Stimulated activated CD4-positive, alpha-beta T cell treated with anti-CD3 and anti-CD28 coated beads, Interleukin-1b, Interleukin-23, amount 100 ng/mL, for 1 hour (primary cell): ENCODE measurements at regions not wholly inside any gene's neighbourhood (a gene's known extent, or its start where the extent isn't known, plus 50 kb on each side); places are given as distances from the start of the nearest gene placed in this dataset.

Experiments
- DNase-seq, 2 donors: peaks; one replicate each; pipeline ENCODE4 v3.0.0-alpha.2; 2020; ENCODE audit warnings: low read depth in 2 of 2

GRCh38 chr13:30107521-30108136 is 199.7 kb downstream of the KATNAL1 start:
- no peak for DNase-seq

- no peak for DNase-seq
Observed at GRCh38 chr13:30107121-30107520, 200.2 kb downstream of the KATNAL1 start.

GRCh38 chr13:30105381-30105780 is 202.0 kb downstream of the KATNAL1 start:
- no peak for DNase-seq

GRCh38 chr13:30103161-30103840 is 204.1 kb downstream of the KATNAL1 start:
- DNase-seq, result no peak

GRCh38 chr13:30100226-30100625 is 207.1 kb downstream of the KATNAL1 start:
- DNase-seq, result no peak

- DNase-seq, result no peak
Observed at GRCh38 chr13:30097701-30098100, 209.7 kb downstream of the KATNAL1 start.

- no peak for DNase-seq
Observed at GRCh38 chr13:30097089-30097488, 210.3 kb downstream of the KATNAL1 start.

GRCh38 chr13:30094015-30094414 is 213.3 kb downstream of the KATNAL1 start:
- DNase-seq, result no peak

- no peak for DNase-seq
Observed at GRCh38 chr13:30093236-30093635, 214.1 kb downstream of the KATNAL1 start.

GRCh38 chr13:30091691-30092090 is 215.7 kb downstream of the KATNAL1 start:
- no peak for DNase-seq

- DNase-seq, result no peak
Observed at GRCh38 chr13:30091035-30091434, 216.3 kb downstream of the KATNAL1 start.

GRCh38 chr13:30088312-30088855 is 219.0 kb downstream of the KATNAL1 start:
- DNase-seq, result no peak

GRCh38 chr13:30085087-30085486 is 222.3 kb downstream of the KATNAL1 start:
- no peak for DNase-seq

GRCh38 chr13:30082391-30082790 is 225.0 kb downstream of the KATNAL1 start:
- DNase-seq, result no peak

- DNase-seq, result no peak
Observed at GRCh38 chr13:30081331-30081730, 226.0 kb downstream of the KATNAL1 start.

- no peak for DNase-seq
Observed at GRCh38 chr13:30079501-30079900, 227.8 kb downstream of the KATNAL1 start.

- DNase-seq, result no peak
Observed at GRCh38 chr13:30078059-30078458, 227.6 kb upstream of the UBL3 start.

GRCh38 chr13:30077240-30077735 is 226.9 kb upstream of the UBL3 start:
- no peak for DNase-seq

GRCh38 chr13:30074955-30075614 is 224.7 kb upstream of the UBL3 start:
- no peak for DNase-seq

GRCh38 chr13:30074431-30074830 is 224.0 kb upstream of the UBL3 start:
- DNase-seq, result no peak

- no peak for DNase-seq
Observed at GRCh38 chr13:30072818-30073186, 222.4 kb upstream of the UBL3 start.

GRCh38 chr13:30071969-30072817 is 221.8 kb upstream of the UBL3 start:
- DNase-seq, result no peak
